Endothelial cell of umbilical vein (primary cell): ENCODE measurements at regions not wholly inside any gene's neighbourhood (a gene's known extent, or its start where the extent isn't known, plus 50 kb on each side); places are given as distances from the start of the nearest gene placed in this dataset.

Experiments used
- BruUV-seq: library from RNA; stranded (reverse); fragments of 400-500 nt; replicated peaks from 2 replicates; lab custom pipeline; 2021; lab: Mats Ljungman, UMichigan
- CTCF ChIA-PET: fragments of 300-600, 350-600 bp; sonication (Branson Sonifier 250); formaldehyde crosslinking; loops from one replicate; lab custom pipeline; 2021; ENCODE audit warnings: antibody characterized with exemption, inconsistent platforms; lab: Charles Lee
- POLR2A ChIA-PET: fragments of 300-600, 350-600 bp; sonication (Branson Sonifier 250); formaldehyde crosslinking; loops from one replicate; lab custom pipeline; 2021; ENCODE audit warnings: antibody characterized with exemption, inconsistent platforms; lab: Charles Lee
- DNase-seq: peaks from one replicate; pipeline ENCODE4 v3.0.0-alpha.2; 2011; ENCODE audit warnings: low read depth, low spot score
- FAIRE-seq: peaks from 2 replicates; lab custom pipeline; 2011; peaks lifted over from hg19 to GRCh38; lab: Jason Lieb, UNC
- H2AFZ ChIP-seq: 2 replicates; pipeline ENCODE4 v1.6.0; 2012; ENCODE audit warnings: low read depth, low read length, control low read depth, inconsistent platforms
- H3K27ac ChIP-seq: 2 replicates; pipeline ENCODE4 v1.5.1; 2011; ENCODE audit warnings: low read depth, mild to moderate bottlenecking, control low read depth, low read length, moderate library complexity; ENCODE audit not compliant: insufficient read depth
- H3K27me3 ChIP-seq, 2 experiments: 2 replicates each; pipeline versions ENCODE4 v1.6.0 to v1.6.1; 2011; ENCODE audit warnings: low read length in 2 of 2, mixed read lengths in 1 of 2; ENCODE audit not compliant: control insufficient read depth in 2 of 2, insufficient read depth in 2 of 2
- H3K36me3 ChIP-seq, 2 experiments: 2 replicates in 1 of 2; 3 replicates in 1 of 2; pipeline ENCODE4 v1.5.1; 2011; ENCODE audit warnings: low read length in 2 of 2, mild to moderate bottlenecking in 1 of 2, moderate library complexity in 1 of 2; ENCODE audit not compliant: control insufficient read depth in 2 of 2, insufficient read depth in 2 of 2; ENCODE audit errors: extremely low read depth in 1 of 2
- H3K4me1 ChIP-seq: 3 replicates; pipeline ENCODE4 v1.5.1; 2011; ENCODE audit warnings: mild to moderate bottlenecking, low read length; ENCODE audit not compliant: control insufficient read depth, insufficient read depth; ENCODE audit errors: extremely low read depth
- H3K4me2 ChIP-seq: 2 replicates; pipeline ENCODE4 v1.6.1; 2011; ENCODE audit warnings: low read length, control low read depth, mixed read lengths; ENCODE audit not compliant: insufficient read depth
- H3K4me3 ChIP-seq, 3 experiments: fragments of 200-600 bp in 1 of 3; sonication (generic), shearing (Covaris generic) in 1 of 3; replicated peaks in 1 of 3; 2 replicates each; pipeline ENCODE4 v1.5.1; 2011 to 2016; ENCODE audit warnings: control low read depth in 3 of 3, low read length in 3 of 3, mild to moderate bottlenecking in 2 of 3, inconsistent platforms in 1 of 3, low read depth in 1 of 3, moderate library complexity in 1 of 3; ENCODE audit not compliant: insufficient read depth in 1 of 3
- H3K79me2 ChIP-seq: 2 replicates; pipeline ENCODE4 v1.6.0; 2012; ENCODE audit warnings: low read length, inconsistent platforms; ENCODE audit not compliant: control insufficient read depth, insufficient read depth
- H3K9ac ChIP-seq: replicated peaks from 2 replicates; pipeline ENCODE3; 2011; ENCODE audit warnings: low read length, control low read depth; ENCODE audit not compliant: insufficient read depth; ENCODE audit errors: extremely low read depth
- H3K9me1 ChIP-seq: replicated peaks from 3 replicates; pipeline ENCODE4 v1.6.0; 2011; ENCODE audit warnings: mild to moderate bottlenecking, low read length; ENCODE audit not compliant: control insufficient read depth, insufficient read depth; ENCODE audit errors: extremely low read depth
- H3K9me3 ChIP-seq: replicated peaks from 2 replicates; pipeline ENCODE4 v1.5.1; 2012; ENCODE audit warnings: low read length, inconsistent platforms; ENCODE audit not compliant: control insufficient read depth, insufficient read depth
- H4K20me1 ChIP-seq: replicated peaks from 2 replicates; pipeline ENCODE3; 2011; ENCODE audit warnings: mild to moderate bottlenecking, low read length; ENCODE audit not compliant: control insufficient read depth, insufficient read depth; ENCODE audit errors: extremely low read depth
- EZH2 ChIP-seq: IDR thresholded peaks from 2 replicates; pipeline ENCODE4 v1.6.1; 2012; ENCODE audit warnings: borderline replicate concordance, low read depth, mild to moderate bottlenecking, moderate library complexity, low read length, inconsistent platforms; ENCODE audit not compliant: severe bottlenecking
- FOS ChIP-seq: IDR thresholded peaks from 2 replicates; pipeline ENCODE4 v1.6.1; 2011; ENCODE audit warnings: mild to moderate bottlenecking, low read length, moderate library complexity, borderline replicate concordance; ENCODE audit not compliant: insufficient read depth
- GATA2 ChIP-seq: IDR thresholded peaks from 2 replicates; pipeline ENCODE4 v1.7.0; 2011; ENCODE audit warnings: low read depth, mild to moderate bottlenecking, moderate library complexity, mixed read lengths, low read length; ENCODE audit not compliant: insufficient read length, insufficient read depth
- JUN ChIP-seq: IDR thresholded peaks from 2 replicates; pipeline ENCODE4 v1.6.1; 2011; ENCODE audit warnings: borderline replicate concordance, low read depth; ENCODE audit not compliant: insufficient read length, insufficient read depth
- MYC ChIP-seq: IDR thresholded peaks from one replicate; pipeline ENCODE4 v1.6.1; 2011; ENCODE audit warnings: mild to moderate bottlenecking, low read depth, low read length
- POLR2A ChIP-seq: IDR thresholded peaks from 2 replicates; pipeline ENCODE4 v1.6.1; 2012; ENCODE audit warnings: low read depth, mild to moderate bottlenecking, control low read depth, low read length
- POLR2AphosphoS5 ChIP-seq: IDR thresholded peaks from 2 replicates; pipeline ENCODE4 v1.6.1; 2012; ENCODE audit warnings: low read depth, mild to moderate bottlenecking, control low read depth, low read length, moderate library complexity; ENCODE audit not compliant: insufficient read depth
- dilution Hi-C: fragments of 300-500 bp; cut with MboI; formaldehyde crosslinking; loops from one replicate; pipeline ENCODE4 v1.15.0; 2019; ENCODE audit warnings: low sequenced_read_pairs; ENCODE audit not compliant: extremely low pct_ligation_motif_present
- intact Hi-C: fragments of 100-400 bp; cut with micrococcal nuclease; formaldehyde crosslinking; loops from one replicate; pipeline ENCODE4 v1.10.0; 2022
- TF ChIP-seq, protein P1 (sequence below), 2 donors: IDR thresholded peaks; 1 replicate in 1 of 2; 2 replicates in 1 of 2; pipeline ENCODE4 v1.5.1; 2011; ENCODE audit warnings: low read length in 2 of 2, mild to moderate bottlenecking in 2 of 2, moderate library complexity in 2 of 2, control low read depth in 1 of 2, inconsistent platforms in 1 of 2, low read depth in 1 of 2; ENCODE audit not compliant: insufficient read depth in 1 of 2; ENCODE audit errors: extremely low read depth in 1 of 2
- TF ChIP-seq, protein P2 (sequence below): IDR thresholded peaks from 2 replicates; pipeline ENCODE4 v1.6.1; 2011; ENCODE audit not compliant: insufficient read depth, insufficient read length

DNA sequence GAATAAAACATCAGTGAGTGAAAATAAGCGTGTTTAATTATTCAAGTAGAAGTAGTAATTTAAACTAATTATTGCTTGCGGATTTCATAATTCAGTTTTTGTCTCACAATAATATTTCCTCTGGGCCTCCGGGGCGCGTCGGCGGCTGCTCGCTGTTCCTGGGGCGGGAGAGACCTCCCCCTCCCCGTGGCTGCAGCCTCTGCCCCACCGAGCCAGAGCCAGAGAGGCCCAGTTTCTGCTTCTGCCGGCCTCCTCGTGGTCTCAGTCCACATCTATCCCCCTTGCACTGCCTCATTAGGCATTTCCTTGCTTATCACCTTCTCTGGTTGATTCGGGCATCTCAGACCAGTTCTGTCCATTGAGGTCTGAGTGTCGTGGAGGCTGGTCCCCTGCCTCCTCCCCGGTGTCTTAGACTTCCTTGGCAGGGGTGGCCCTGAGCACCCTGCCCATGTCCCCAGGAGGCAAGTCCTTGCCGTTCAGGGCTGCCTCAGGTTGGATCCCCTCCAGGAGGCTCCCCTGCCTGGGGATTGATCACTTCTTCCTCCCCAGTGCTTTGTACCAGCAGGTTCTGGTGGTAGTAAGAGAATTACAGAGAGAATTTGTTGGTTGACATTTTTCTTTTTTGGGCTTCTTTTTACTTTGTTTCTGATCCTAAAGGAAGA is 78.0 kb downstream of the SLC25A47 start:
- Histone ChIP-seq H3K27me3 (no peaks in the 10 kb centered on the region), H3K9me3 (no peaks in the 10 kb centered on the region), H3K4me3 (no peak overlapping the region), H3K9ac (no peak overlapping the region), H4K20me1 (no peaks in the 10 kb centered on the region), H3K4me2 (no peak overlapping the region), H3K36me3 (no peaks in the 10 kb centered on the region), H3K79me2 (no peaks in the 10 kb centered on the region), H2AFZ (no peak overlapping the region), H3K4me1 (peaks cover 4% of the 10 kb centered on the region), H3K9me1 (no peaks in the 10 kb centered on the region), H3K27ac (no peak overlapping the region)
- BruUV-seq = no TSS peak
- intact Hi-C loops (no loop called here), dilution Hi-C loops (loop anchor here (25.0 kb wide), 1 partner anchor 261 kb away; no protein-coding TSS in a partner anchor)
- FAIRE-seq = no peak
- DNase-seq = no peak
- ChIA-PET POLR2A (no interaction called here), CTCF (interaction anchor here (1.6 kb wide), 1 partner anchor 245 kb away, joined by 5 read pairs; no protein-coding TSS in a partner anchor)
- TF ChIP-seq, protein P1, sequence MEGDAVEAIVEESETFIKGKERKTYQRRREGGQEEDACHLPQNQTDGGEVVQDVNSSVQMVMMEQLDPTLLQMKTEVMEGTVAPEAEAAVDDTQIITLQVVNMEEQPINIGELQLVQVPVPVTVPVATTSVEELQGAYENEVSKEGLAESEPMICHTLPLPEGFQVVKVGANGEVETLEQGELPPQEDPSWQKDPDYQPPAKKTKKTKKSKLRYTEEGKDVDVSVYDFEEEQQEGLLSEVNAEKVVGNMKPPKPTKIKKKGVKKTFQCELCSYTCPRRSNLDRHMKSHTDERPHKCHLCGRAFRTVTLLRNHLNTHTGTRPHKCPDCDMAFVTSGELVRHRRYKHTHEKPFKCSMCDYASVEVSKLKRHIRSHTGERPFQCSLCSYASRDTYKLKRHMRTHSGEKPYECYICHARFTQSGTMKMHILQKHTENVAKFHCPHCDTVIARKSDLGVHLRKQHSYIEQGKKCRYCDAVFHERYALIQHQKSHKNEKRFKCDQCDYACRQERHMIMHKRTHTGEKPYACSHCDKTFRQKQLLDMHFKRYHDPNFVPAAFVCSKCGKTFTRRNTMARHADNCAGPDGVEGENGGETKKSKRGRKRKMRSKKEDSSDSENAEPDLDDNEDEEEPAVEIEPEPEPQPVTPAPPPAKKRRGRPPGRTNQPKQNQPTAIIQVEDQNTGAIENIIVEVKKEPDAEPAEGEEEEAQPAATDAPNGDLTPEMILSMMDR (IDR thresholded peaks at IDR 0.05; ENCODE audit: extremely low read depth in 1 of 2, insufficient read depth in 1 of 2, low read depth in 1 of 2, low read length in 2 of 2) = no peak
- TF ChIP-seq MYC (no peak), EZH2 (no peak)

DNA sequence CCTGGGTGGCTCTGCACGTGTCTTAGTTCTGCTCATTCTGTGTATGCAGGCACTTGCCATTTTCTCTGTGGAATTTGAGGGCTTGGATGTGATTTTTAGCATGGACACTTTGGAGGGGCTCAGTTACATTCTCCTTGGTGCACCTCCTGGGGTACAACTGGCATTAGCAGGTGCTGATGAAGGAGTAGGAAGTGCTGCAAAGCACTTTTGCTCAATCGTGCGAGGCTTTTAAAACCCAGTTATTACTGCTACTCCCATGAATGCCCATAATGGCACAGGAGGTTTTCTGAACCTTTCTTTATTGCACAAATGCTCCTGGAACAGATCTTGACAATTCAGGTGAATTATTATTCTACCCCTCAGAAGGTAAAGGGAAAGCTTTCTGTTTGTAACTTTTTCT is 78.7 kb downstream of the SLC25A47 start:
- Histone ChIP-seq H3K4me2 (no peak overlapping the region), H3K27ac (no peak overlapping the region), H4K20me1 (no peaks in the 10 kb centered on the region), H3K79me2 (no peaks in the 10 kb centered on the region), H3K9me1 (no peaks in the 10 kb centered on the region), H3K9me3 (no peaks in the 10 kb centered on the region), H3K27me3 (no peaks in the 10 kb centered on the region), H3K36me3 (no peaks in the 10 kb centered on the region), H2AFZ (no peak overlapping the region), H3K9ac (no peak overlapping the region), H3K4me3 (no peak overlapping the region), H3K4me1 (peaks cover 4% of the 10 kb centered on the region)
- FAIRE-seq = no peak
- ChIA-PET CTCF (interaction anchor here (1.3 to 1.5 kb wide), 4 partner anchors 10 to 16 kb away, joined by 3 to 11 read pairs (median 4); no protein-coding TSS in a partner anchor), POLR2A (no interaction called here)
- dilution Hi-C loops (loop anchor here (25.0 kb wide), 1 partner anchor 261 kb away; no protein-coding TSS in a partner anchor), intact Hi-C loops (no loop called here)
- no peak for DNase-seq
- TF ChIP-seq JUN (no peak), FOS (no peak), POLR2A (no peak), POLR2AphosphoS5 (no peak), EZH2 (no peak), GATA2 (no peak), MYC (no peak)
- TF ChIP-seq, protein P1 (IDR thresholded peaks at IDR 0.05; ENCODE audit: extremely low read depth in 1 of 2, insufficient read depth in 1 of 2, low read depth in 1 of 2, low read length in 2 of 2) = no peak
- TF ChIP-seq, protein P2, sequence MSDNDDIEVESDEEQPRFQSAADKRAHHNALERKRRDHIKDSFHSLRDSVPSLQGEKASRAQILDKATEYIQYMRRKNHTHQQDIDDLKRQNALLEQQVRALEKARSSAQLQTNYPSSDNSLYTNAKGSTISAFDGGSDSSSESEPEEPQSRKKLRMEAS = no peak
- no TSS peak for BruUV-seq
